NT2/D1 (cell line): ENCODE measurements at regions not wholly inside any gene's neighbourhood (a gene's known extent, or its start where the extent isn't known, plus 50 kb on each side); places are given as distances from the start of the nearest gene placed in this dataset.

ENCODE experiments used
- SUZ12 ChIP-seq: IDR thresholded peaks from 2 replicates; pipeline ENCODE4 v1.6.1; 2011; ENCODE audit not compliant: insufficient read length, insufficient read depth; ENCODE audit errors: extremely low read depth
- YY1 ChIP-seq: IDR thresholded peaks from 2 replicates; pipeline ENCODE4 v1.6.1; 2011; ENCODE audit not compliant: insufficient read length, insufficient read depth
- ZNF274 ChIP-seq: IDR thresholded peaks from 2 replicates; pipeline ENCODE4 v1.6.1; 2011; ENCODE audit warnings: mild to moderate bottlenecking, low read depth, low read length

GRCh38 chr15:35843498-35843897 lies 297.5 kb upstream of the DPH6 start:
- TF ChIP-seq YY1, result no peak
- TF ChIP-seq ZNF274, result no peak
- TF ChIP-seq SUZ12, result no peak
